ENCODE measurements at regions not wholly inside any gene's neighbourhood (a gene's known extent, or its start where the extent isn't known, plus 50 kb on each side); places are given as distances from the start of the nearest gene placed in this dataset.
"Not testable (repeated sequence)": the region's sequence is repeated elsewhere in the genome, so short reads cannot be mapped to it uniquely, and the experiment has no call there.

GRCh38 chr5:1998716-1999317, 116.1 kb upstream of the IRX4 start:
- Mint-ChIP-seq H3K36me3 (no peaks in the 10 kb centered on the region), H3K9me3 (peaks cover 15% of the 10 kb centered on the region), H3K4me3 (no peak overlapping the region), H3K27me3 (peaks cover 19% of the 10 kb centered on the region), H3K4me1 (no peaks in the 10 kb centered on the region), H3K27ac (no peak overlapping the region)
- no peak for ATAC-seq (ENCODE audit: low read depth)
- DNase-seq (ENCODE audit: low spot score in 2 of 2), result no peak

- Mint-ChIP-seq H3K9me3 (peaks cover 17% of the 10 kb centered on the region), H3K27me3 (peaks cover 15% of the 10 kb centered on the region), H3K36me3 (no peaks in the 10 kb centered on the region), H3K4me3 (no peak overlapping the region), H3K27ac (no peak overlapping the region), H3K4me1 (no peaks in the 10 kb centered on the region)
- no peak for DNase-seq (ENCODE audit: low spot score in 2 of 2)
- no peak for ATAC-seq (ENCODE audit: low read depth)
Observed at GRCh38 chr5:1998348-1998669, 115.6 kb upstream of the IRX4 start.

GRCh38 chr5:1997640-1998347, 115.1 kb upstream of the IRX4 start:
- ATAC-seq (ENCODE audit: low read depth), result no peak
- Mint-ChIP-seq H3K27me3 (peaks cover 13% of the 10 kb centered on the region), H3K27ac (no peak overlapping the region), H3K9me3 (peaks cover 17% of the 10 kb centered on the region), H3K4me1 (no peaks in the 10 kb centered on the region), H3K36me3 (no peaks in the 10 kb centered on the region), H3K4me3 (no peak overlapping the region)
- no peak for DNase-seq (ENCODE audit: low spot score in 2 of 2)

- H3K4me3 Mint-ChIP-seq, result no peak overlapping the region
- DNase-seq (ENCODE audit: low spot score in 2 of 2) (no peak), ATAC-seq (ENCODE audit: low read depth) (no peak)
- no peaks in the 10 kb centered on the region for H3K36me3 Mint-ChIP-seq
- H3K4me1 Mint-ChIP-seq, result no peaks in the 10 kb centered on the region
- H3K9me3 Mint-ChIP-seq, result peaks cover 19% of the 10 kb centered on the region
- peaks cover 13% of the 10 kb centered on the region for H3K27me3 Mint-ChIP-seq
- H3K27ac Mint-ChIP-seq, result no peak overlapping the region
Observed at GRCh38 chr5:1995491-1995890, 112.8 kb upstream of the IRX4 start.

- Mint-ChIP-seq H3K4me3 (no peak overlapping the region), H3K27ac (no peak overlapping the region)
Observed at GRCh38 chr5:1987471-1987870, 104.7 kb upstream of the IRX4 start.

GRCh38 chr5:1985781-1986180, 103.1 kb upstream of the IRX4 start:
- no peak for DNase-seq (ENCODE audit: low spot score in 2 of 2)
- H3K27me3 Mint-ChIP-seq, result peaks cover 11% of the 10 kb centered on the region
- H3K9me3 Mint-ChIP-seq, result peaks cover 17% of the 10 kb centered on the region
- H3K4me3 Mint-ChIP-seq, result no peak overlapping the region
- H3K4me1 Mint-ChIP-seq, result no peaks in the 10 kb centered on the region
- H3K27ac Mint-ChIP-seq, result no peak overlapping the region
- peaks cover 3% of the 10 kb centered on the region for H3K36me3 Mint-ChIP-seq
- ATAC-seq (ENCODE audit: low read depth), result no peak

More at GRCh38 chr5:1987471-1987870, 104.7 kb upstream of the IRX4 start:
- no peak for ATAC-seq (ENCODE audit: low read depth)
- Mint-ChIP-seq H3K36me3 (peaks cover 3% of the 10 kb centered on the region), H3K4me1 (no peaks in the 10 kb centered on the region), H3K9me3 (peaks cover 17% of the 10 kb centered on the region), H3K27me3 (peaks cover 11% of the 10 kb centered on the region)
- DNase-seq (ENCODE audit: low spot score in 2 of 2), result no peak

- DNase-seq (ENCODE audit: low spot score in 2 of 2) (no peak), ATAC-seq (ENCODE audit: low read depth) (no peak)
- Mint-ChIP-seq H3K9me3 (peaks cover 9% of the 10 kb centered on the region), H3K4me1 (no peaks in the 10 kb centered on the region), H3K27ac (no peak overlapping the region), H3K4me3 (no peak overlapping the region), H3K36me3 (no peaks in the 10 kb centered on the region), H3K27me3 (peaks cover 8% of the 10 kb centered on the region)
Observed at GRCh38 chr5:1983919-1984695, 101.4 kb upstream of the IRX4 start.

GRCh38 chr5:1983401-1983800, 100.7 kb upstream of the IRX4 start:
- Mint-ChIP-seq H3K4me3 (no peak overlapping the region), H3K27ac (no peak overlapping the region), H3K36me3 (no peaks in the 10 kb centered on the region), H3K4me1 (no peaks in the 10 kb centered on the region), H3K9me3 (peaks cover 8% of the 10 kb centered on the region), H3K27me3 (peaks cover 8% of the 10 kb centered on the region)
- DNase-seq (ENCODE audit: low spot score in 2 of 2) (no peak), ATAC-seq (ENCODE audit: low read depth) (no peak)

- ATAC-seq (ENCODE audit: low read depth); H3K4me3 Mint-ChIP-seq; H3K27me3 Mint-ChIP-seq; H3K4me1 Mint-ChIP-seq; DNase-seq (ENCODE audit: low spot score in 2 of 2); H3K36me3 Mint-ChIP-seq; H3K27ac Mint-ChIP-seq; H3K9me3 Mint-ChIP-seq: not testable (repeated sequence)
Observed at GRCh38 chr5:1982561-1982960, 99.8 kb upstream of the IRX4 start.

GRCh38 chr5:1975898-1976765, 93.4 kb upstream of the IRX4 start:
- Mint-ChIP-seq H3K27ac (no peak overlapping the region), H3K9me3 (peaks cover 5% of the 10 kb centered on the region), H3K27me3 (peaks cover 7% of the 10 kb centered on the region), H3K4me3 (no peak overlapping the region), H3K36me3 (no peaks in the 10 kb centered on the region), H3K4me1 (no peaks in the 10 kb centered on the region)
- no peak for DNase-seq (ENCODE audit: low spot score in 2 of 2)
- ATAC-seq (ENCODE audit: low read depth), result no peak

- DNase-seq (ENCODE audit: low spot score in 2 of 2) (no peak), ATAC-seq (ENCODE audit: low read depth) (no peak)
Observed at GRCh38 chr5:1975406-1975715, 92.6 kb upstream of the IRX4 start.

GRCh38 chr5:1974501-1975405, 92.0 kb upstream of the IRX4 start:
- ATAC-seq (ENCODE audit: low read depth) (no peak), DNase-seq (ENCODE audit: low spot score in 2 of 2) (no peak)
- no peak overlapping the region for H3K4me3 Mint-ChIP-seq
- H3K9me3 Mint-ChIP-seq, result peaks cover 5% of the 10 kb centered on the region
- no peak overlapping the region for H3K27ac Mint-ChIP-seq
- no peaks in the 10 kb centered on the region for H3K36me3 Mint-ChIP-seq
- H3K27me3 Mint-ChIP-seq, result peaks cover 7% of the 10 kb centered on the region
- no peaks in the 10 kb centered on the region for H3K4me1 Mint-ChIP-seq

More at GRCh38 chr5:1975406-1975715, 92.6 kb upstream of the IRX4 start:
- Mint-ChIP-seq H3K27me3 (peaks cover 7% of the 10 kb centered on the region), H3K4me3 (no peak overlapping the region), H3K9me3 (peaks cover 5% of the 10 kb centered on the region), H3K27ac (no peak overlapping the region), H3K36me3 (no peaks in the 10 kb centered on the region), H3K4me1 (no peaks in the 10 kb centered on the region)

GRCh38 chr5:1974081-1974480, 91.4 kb upstream of the IRX4 start:
- no peak overlapping the region for H3K4me3 Mint-ChIP-seq
- no peaks in the 10 kb centered on the region for H3K4me1 Mint-ChIP-seq
- DNase-seq (ENCODE audit: low spot score in 2 of 2) (no peak), ATAC-seq (ENCODE audit: low read depth) (no peak)
- no peak overlapping the region for H3K27ac Mint-ChIP-seq
- peaks cover 5% of the 10 kb centered on the region for H3K9me3 Mint-ChIP-seq
- H3K27me3 Mint-ChIP-seq, result peaks cover 7% of the 10 kb centered on the region
- H3K36me3 Mint-ChIP-seq, result no peaks in the 10 kb centered on the region

Data from memory B cell (primary cell).